ENCODE measurements at regions not wholly inside any gene's neighbourhood (a gene's known extent, or its start where the extent isn't known, plus 50 kb on each side); places are given as distances from the start of the nearest gene placed in this dataset.
A peak's percentile ranks its signal among the peaks of the same experiment; 100 is the strongest.
"Not testable (repeated sequence)": the region's sequence is repeated elsewhere in the genome, so short reads cannot be mapped to it uniquely, and the experiment has no call there.

DNA sequence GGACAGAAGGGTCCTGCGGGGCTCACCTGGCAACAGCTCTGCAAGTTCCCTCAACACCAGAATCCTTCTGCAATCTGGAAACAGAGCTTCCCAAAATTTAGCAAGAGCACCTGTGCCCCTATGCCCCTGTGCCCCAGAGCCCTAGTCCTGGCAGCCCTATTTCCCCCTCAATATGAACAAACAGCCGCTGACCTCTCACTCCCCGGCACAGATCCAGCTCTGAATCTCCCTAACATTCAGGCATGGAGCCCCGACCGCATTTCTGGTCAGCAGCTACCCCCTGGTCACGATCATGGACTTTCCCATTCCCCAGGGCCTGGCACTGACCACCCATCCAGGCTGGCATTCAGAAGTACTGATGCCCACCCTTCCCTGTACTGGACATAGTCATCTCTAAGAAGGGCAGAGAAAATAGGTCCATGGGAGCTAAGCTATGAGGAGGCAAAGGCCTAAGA, 110.8 kb upstream of the SMURF2 start:
- no peak for DNase-seq (ENCODE audit: low read depth)

DNA sequence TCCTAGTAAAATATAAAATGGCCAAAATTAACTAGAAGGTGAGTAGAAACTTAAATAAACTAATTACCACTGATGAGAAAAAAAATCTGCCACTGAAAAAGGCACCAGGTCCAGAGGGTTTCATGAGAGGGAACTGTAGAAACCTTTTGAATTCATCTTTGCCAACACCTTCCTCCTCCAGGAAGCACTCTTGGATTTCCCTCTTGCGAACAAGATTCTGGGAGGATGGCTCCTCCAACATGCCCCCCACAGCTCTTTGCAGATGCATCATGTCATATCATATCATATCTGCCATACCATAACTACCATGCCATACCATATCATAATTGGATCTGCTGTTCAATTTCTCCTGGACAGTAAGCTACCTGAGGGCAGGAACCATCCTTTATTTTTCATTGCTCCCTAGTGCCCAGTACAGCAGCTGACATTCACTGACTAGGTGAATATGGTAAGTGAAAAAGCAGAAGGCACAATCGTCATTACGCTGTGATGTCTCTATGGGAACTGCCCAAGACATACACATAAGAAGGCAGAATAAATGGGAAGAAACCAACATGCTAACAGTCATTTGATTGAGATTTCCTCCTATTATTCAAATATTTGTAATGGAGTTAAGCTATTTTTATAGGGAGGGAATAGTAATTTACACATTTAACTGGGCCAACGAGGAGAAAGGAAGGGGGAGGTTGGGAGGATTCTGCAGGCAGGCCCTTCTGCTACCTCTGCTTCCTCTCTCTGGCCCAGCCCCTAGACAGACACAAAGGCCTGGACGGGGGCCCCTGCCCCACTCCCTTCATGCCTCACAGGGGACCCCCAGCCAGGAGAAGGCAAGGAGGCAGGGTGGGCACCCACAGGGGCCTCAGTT, 110.1 kb upstream of the SMURF2 start:
- no peak for DNase-seq (ENCODE audit: low read depth)

DNA sequence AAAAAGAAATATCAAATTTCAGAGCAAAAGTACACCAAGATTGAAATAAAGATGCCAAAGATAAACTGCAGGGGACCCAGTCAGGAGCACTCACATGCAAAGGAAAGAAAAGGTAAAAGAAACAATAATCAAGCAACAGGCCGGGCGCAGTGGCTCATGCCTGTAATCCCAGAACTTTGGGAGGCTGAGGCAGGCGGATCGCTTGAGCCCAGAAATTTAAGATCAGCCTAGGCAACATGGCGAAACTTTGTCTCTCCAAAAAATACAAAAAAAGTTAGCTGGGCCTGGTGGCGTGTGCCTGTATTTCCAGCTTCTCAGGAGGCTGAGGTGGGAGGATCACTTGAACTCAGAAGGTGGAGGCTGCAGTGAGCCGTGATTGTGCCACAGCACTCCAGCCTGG, 107.6 kb upstream of the SMURF2 start:
- DNase-seq (ENCODE audit: low read depth): no peak

DNA sequence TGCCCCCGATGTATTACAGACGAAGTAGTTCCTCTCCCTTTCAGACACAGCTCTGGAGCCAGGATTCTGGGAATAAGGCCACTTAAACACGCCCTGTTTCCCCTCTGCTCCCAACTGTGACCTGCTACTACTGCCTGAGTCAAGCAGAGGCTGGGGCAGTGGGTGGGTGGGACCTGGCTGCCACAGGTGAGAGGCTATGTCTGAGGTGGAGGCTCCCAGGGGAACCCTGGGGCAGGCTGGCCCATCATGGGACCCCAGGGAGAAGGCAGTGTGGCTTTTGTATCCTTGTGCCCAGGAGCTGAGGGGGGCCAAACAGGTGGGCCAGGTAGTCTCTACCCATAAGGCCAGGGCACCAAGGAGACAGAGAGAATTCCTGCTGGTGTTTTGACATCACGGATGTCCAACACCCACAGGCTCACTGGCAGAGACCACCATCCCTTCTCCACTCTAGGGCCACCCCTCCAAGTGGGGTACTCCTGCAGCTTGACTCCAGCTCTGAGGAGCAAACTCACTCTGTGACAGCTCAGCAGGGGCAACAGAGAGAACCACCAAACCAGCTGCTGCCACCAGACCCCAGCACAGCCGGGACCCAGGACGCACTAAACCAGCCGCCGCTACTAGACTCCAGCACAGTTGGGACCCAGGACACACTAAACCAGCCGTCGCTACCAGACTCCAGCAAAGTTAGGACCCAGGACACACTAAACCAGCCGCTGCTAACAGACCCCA, 105.3 kb upstream of the SMURF2 start:
- DNase-seq (ENCODE audit: low read depth): no peak

DNA sequence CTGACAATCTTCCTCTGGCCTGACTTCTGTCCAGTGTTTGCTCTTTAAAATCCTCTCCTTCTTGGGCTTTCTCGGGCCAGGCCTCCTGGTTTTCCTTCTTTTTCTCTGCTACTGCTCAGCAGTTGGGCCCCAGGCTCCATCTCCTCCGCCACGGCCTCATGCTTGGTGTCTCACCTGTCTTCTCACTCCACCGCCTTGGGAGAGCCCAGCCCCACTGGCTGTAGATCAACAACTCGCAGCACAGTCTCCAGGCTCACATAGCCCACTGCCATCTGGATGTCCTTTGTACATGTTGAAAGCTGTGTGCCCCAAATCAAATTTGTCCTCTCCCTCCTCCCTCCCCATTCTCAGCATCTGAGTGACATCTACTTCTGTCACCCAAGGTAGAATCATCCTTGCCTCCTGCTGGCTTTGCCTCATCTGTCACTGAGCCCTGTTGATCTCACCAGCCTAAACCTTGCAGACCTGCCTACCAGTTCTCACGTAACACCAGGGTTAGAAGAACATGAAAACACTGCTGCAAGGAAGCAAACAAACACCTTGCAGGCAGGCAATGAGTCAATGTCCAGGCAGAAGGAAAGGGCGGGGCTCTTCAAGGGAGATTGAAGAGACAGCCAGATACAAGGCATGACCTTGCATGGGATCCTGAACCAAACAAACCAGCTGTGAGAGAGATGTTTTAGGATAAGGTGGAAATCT, 103.2 kb upstream of the SMURF2 start:
- no peak for DNase-seq (ENCODE audit: low read depth)

DNA sequence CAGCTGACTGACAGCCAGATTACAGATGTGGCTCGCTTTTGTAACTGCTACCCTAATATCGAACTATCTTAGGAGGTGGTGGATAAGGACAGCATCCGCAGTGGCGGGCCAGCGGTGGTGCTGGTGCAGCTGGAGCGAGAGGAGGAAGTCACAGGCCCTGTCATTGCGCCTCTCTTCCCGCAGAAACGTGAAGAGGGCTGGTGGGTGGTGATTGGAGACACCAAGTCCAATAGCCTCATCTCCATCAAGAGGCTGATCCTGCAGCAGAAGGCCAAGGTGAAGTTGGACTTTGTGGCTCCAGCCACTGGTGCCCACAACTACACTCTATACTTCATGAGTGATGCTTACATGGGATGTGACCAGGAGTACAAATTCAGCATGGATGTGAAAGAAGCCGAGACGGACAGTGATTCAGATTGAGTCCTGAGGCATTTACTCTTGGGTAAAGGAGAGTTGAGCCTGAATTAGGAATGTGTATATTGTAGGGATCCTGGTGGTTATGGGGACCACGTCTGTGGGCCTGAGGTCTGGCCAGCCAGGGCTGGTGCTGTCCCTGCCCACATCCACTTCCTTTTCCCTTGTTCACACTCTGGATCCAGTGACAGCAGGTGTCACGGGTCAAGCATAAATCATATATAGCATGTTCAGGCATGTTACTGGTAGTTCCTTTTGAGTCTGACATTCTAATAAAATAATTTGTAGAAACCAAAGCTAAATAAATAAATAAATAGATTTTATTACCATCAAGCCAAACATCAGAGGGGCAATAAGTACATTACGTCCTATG, 89.0 kb upstream of the SMURF2 start:
- DNase-seq (ENCODE audit: low read depth): no peak

DNA sequence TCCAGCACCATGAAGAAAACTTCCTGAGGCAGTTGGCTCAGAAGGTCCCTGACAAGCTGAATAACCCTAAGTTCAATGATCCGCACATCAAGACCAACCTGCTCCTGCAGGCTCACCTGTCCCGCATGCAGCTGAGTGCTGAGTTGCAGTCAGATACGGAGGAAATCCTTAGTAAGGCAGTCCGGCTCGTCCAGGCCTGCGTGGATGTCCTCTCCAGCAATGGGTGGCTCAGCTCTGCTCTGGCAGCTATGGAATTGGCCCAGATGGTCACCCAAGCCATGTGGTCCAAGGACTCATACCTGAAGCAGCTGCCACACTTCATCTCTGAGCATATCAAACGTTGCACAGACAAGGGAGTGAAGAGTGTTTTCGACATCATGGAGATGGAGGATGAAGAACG, 88.4 kb upstream of the SMURF2 start:
- DNase-seq (ENCODE audit: low read depth): no peak

DNA sequence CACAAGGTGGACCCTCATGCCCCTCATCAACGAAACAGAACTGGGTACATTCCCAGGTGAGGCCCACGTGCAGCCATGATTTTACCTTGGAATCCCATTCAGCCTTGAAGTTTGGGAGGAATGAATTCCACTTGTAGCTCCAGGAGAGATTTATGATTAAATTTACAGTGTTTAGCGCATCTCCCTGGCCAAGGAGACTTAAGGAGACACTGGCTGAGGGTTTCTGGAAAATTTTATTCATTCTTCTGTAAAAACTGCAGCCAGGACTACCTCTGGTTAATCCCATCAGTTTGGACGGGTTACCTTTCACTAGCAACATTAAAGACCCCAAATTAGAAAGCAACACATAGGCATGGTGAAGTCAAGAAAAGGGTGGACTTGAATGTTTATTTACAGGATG, 87.2 kb upstream of the SMURF2 start:
- no peak for DNase-seq (ENCODE audit: low read depth)

DNA sequence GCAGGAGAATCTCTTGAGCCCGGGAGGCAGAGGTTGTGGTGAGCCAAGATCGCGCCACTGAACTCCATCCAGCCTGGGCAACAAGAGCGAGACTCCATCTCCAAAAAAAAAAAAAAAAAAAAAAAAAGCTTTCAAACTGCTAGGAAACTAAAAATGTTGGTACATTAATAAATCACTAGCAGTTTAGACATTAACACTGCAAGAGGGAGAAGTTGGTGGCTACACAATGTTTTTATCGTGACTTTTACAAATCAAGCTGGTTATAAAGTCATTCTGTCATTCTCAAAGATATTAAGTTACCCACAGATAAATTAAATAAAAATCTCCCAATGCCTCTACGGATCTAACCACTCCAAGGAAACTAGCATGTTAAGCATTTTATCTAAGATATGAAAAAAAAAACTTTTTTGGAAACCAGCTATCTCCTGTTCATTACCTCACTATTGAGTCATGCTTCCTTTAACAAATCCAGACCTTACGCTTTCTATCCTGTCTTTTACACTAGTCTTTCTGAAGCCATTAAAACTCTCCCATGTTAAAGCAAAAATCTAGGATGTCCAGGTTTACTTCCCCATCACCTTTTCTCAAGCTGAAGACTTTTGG, 85.9 kb upstream of the SMURF2 start:
- DNase-seq (ENCODE audit: low read depth): no peak

DNA sequence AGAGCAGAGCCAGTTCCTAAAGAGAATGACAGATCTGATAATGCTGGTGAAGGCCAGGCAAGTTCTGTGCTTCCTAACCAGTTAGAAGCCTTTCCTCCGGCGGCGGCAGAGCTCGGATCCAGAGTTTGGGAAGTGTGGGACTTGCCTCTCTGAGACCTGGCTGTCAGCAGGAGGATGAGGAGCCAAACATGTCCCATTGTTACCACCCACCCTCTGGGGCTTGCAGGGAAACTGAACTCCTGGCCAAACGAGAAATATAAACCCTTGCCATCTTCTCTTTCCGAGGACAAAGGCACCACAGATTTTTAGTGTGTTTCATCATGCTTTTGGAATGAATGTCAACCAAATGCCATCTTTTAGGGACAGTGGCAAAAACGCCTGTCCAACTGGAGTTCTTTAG, 80.2 kb upstream of the SMURF2 start:
- DNase-seq (ENCODE audit: low read depth): no peak

DNA sequence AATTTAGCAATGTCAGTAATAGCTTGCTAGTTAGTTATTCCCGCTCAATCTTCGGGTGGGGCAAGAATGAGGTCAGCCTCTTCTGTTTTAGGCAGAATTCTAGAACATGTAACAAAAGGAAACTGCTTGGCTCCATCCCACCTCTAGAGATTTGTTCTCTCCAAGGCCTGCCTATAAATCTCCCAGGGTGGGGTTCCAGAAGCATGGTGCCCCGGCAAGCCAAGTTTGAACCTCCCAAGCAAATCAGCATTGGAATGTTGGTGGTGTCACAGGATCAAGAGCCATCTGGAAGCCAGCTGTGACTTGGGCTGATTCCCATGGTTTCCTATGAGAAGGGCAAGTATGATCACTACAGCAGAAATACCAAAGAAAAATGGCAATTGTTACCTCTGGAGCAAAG, 79.8 kb upstream of the SMURF2 start:
- not testable (repeated sequence) for DNase-seq (ENCODE audit: low read depth)

DNA sequence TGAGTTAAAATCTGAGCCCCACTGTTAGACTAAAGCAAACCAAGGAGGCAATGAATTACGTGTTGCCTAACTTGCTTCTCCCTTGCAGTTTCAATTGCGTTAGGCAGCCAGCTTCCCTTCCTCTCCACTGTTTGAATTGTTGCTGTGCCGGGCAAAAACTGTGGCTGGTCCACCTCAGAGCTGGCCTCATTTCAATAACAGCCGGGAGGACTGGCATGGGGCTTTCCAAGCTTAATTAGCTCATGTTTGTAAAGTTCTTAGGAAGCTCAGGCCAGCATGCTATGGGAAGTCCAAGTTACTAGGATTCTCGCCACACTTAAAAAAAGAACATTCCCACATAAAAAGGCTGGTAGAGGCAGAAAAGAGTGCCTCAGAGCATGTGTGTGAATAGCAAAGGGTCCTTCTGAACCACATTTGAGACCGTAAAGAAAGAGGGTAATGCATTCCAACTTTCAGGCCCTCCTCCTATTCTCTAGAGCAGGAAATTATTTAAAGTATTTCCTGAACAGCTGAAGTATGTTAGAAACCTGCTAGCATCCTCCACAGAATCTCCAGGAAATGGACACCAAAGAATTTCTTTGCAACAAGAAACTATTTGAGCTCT, 79.0 kb upstream of the SMURF2 start:
- no peak for DNase-seq (ENCODE audit: low read depth)

DNA sequence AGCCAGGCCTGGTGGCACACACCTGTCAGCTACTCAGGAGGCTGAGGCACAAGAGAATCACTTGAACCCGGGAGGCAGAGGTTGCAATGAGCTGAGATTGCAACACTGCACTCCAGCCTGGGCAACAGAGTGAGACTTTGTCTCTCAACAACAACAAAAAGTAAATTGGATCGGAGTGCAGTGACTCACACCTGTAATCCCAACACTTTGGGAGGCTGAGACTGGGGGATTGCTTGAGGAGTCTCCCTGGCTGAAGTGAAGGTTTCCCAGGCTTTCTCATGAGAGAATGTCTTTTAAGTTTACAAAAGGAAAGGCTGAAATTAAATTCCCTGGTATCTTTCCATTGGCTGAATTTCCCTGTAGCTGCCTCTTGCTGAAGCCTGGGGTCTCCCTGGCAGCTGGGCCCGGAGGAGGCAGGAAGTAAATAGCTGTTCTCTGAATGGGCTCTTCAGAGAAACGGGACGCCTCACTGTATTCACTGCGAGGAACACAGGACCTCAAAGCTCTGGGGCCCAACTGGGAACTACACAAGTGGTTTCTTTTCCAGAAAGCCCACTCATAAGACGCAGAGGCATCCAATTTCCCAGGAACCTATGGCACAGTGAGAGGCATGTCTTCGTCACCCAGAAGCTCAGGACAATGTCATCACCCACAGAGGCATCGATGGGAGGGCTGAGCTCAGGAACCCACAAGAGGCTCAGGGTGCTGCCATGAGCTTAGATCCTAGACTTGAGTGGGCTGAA, 77.4 kb upstream of the SMURF2 start:
- no peak for DNase-seq (ENCODE audit: low read depth)

DNA sequence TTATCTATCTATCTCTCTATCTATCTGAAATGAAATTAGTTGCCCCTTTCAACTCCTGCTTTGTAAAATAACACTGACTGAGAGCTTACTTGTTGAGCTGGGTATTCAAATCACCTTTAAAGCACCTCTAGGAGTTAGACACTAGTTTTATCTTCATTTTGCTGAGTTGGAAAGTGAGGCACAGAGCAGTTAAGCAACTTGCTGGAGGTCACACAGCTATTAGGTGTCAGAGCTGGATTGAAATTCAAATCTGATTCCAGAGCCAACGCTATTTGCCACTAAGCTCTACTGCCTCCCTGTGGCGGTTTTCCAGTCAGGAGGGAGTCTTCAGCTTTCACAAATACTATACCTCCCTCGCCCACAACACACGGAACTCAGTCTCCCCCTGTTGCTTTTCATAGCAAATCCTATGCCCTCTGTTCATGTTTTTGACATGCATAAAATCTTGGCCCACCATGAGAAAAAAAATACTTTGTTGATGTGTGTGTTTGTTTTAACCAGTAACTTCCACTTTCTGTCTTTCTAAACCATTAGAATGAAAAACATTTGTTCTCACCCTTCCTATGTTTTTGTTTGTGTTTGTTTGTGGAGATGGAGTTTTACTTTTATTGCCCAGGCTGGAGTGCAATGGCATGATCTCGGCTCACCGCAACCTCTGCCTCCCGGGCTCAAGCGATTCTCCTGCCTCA, 74.8 kb upstream of the SMURF2 start:
- peak; percentile 16 for DNase-seq (ENCODE audit: low read depth)

DNA sequence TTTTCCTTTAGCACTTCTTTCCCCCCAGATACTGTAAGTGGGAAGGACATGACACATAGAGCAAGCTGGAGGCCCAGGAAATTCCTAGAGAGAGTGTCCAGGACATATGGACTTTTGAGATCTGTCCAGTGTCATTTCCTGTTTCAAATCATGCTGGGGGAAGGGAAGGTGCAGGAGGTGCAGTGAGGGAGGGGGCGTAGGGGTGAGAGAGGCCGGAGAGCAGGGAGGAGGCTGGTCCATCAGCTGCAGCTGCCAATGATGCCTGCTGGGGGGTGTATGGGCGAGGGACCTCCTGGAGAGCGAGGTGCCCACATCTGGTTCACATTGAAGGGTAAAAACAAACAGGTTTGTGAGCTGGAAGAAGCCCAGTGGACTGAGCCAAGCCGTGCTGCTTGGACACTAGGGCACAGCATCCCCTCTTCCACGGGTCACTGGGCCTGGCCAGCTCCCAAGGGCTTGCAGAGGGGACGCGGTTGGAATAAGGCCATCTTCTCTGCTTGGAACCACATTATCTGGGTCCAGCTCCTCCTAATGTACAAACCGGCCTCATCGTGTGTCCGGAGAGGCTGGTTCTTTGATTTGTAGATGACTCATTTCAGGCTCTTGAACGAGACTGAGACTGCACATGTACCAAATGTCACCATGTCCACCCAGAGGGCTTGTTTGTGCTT, 70.4 kb upstream of the SMURF2 start:
- DNase-seq (ENCODE audit: low read depth): no peak

DNA sequence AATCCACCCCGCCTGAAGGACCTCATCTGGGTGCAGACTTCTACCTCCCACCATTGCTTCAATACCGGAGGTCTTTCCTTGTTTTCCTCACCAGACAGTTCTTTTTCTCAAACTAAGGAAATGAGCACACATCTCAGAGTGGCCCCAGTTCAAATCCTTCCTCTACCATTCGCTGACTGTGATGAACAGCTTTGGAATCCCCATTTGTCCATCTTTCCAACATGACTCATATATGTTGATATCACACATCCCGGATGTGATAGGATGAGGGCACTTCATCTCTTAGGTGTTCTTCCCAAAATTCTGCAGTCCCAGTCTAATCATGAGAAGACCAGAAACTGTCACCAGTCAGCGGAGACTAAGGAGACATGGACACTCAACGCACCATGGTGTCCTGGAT, 67.9 kb upstream of the SMURF2 start:
- not testable (repeated sequence) for DNase-seq (ENCODE audit: low read depth)

DNA sequence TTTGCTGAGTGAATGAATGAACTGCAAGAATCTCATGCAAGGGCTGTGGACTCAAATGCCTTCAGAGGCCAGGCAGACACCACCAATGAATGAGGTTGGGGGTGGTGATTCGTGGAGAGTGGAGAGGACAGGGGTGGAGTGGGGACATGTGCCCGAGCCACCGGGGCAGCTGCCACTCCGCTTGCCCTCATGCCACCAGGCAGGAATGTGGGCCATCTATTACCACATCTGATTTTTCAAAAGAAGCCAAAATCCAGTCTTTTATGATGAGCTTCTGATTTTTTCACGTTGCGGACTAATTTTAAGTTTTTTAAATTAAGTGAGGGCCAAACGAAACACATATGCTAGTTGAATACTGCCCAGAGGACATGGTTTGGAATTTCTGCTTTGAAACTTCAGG, 67.1 kb upstream of the SMURF2 start:
- DNase-seq (ENCODE audit: low read depth): no peak

DNA sequence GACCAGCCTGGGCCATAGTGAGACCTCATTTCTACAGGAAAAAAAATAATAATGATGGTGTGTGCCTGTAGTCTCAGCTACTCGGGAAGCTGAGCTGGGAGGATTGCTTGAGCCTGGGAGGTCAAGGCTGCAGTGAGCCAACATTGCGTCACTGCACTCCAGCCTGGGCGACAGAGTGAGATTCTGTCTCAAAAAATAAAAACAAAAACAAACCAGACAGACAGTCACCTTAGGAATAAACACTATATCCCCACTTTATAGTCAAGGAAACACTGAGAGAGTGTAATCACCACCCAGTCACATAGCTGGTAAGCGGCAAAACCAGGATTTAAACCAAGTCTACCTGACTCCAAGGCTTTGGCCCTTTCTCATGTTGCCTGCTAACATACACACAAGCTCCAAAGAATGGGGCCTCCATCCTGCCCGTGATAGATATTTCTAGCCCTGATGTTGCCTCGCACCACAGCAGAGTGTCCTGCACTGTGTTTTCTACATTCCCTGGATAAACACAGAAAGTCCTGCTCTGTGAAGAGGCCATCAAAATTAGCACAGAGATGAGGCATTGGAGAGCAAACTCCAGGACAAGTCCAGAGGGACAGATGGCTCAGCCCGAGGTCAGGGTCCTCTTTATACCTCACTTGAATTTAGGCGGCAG, 66.1 kb upstream of the SMURF2 start:
- no peak for DNase-seq (ENCODE audit: low read depth)

DNA sequence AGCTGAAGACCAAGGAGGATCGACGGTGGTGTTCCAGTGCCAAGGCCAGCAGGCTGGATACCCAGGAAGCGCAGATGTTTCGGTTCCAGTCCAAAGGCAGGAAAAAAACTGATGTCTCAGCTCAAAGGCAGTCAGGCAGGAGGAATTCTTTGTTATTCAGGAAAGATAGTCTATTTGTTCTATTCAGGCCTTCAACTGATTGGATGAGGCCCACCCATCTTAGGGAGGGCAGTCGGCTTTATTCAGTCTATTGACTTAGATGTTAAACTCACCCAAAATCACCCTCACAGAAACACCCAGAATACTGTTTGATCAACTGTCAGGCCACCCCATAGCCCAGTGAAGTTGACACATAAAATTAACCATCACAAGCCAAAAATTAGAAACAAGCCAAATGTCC, 63.9 kb upstream of the SMURF2 start:
- not testable (repeated sequence) for DNase-seq (ENCODE audit: low read depth)
